ENCODE measurements at regions not wholly inside any gene's neighbourhood (a gene's known extent, or its start where the extent isn't known, plus 50 kb on each side); places are given as distances from the start of the nearest gene placed in this dataset.

DNA sequence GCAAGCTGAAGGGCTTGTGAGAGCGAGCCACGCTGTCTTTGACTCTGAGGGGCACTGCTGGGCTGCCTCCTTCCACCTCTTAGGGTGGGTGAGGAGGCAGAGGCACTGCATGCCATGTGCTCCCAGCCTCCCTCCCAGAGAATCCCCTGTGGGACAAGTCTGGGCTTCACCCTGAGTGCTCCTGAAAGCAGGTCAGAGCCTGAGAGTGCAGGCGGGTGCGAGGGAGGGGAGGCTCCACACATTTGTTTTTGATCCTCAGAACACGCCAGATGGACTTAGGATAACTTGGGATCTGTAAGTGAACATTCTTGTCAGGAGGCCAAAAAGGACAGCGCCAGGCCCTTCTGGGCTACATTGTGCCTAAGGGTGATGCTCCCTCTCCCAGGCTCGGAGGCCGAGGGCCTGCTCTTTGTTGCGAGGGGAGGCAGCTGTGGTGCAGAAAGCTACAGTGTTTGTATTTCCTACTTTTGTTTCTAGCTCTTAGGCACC, 155.4 kb downstream of the TMX1 start:
- no peak for FAIRE-seq
- DNase-seq (ENCODE audit: low spot score) = no peak

GRCh38 chr14:51396222-51396815, 156.3 kb downstream of the TMX1 start:
- DNase-seq (ENCODE audit: low spot score) (peak; percentile 87), FAIRE-seq (peak; percentile 80)

GRCh38 chr14:51398898-51399297, 158.9 kb downstream of the TMX1 start:
- FAIRE-seq (peak; percentile 84), DNase-seq (ENCODE audit: low spot score) (peak; percentile 81)

GRCh38 chr14:51400139-51400538, 160.1 kb downstream of the TMX1 start:
- FAIRE-seq = no peak
- no peak for DNase-seq (ENCODE audit: low spot score)

DNA sequence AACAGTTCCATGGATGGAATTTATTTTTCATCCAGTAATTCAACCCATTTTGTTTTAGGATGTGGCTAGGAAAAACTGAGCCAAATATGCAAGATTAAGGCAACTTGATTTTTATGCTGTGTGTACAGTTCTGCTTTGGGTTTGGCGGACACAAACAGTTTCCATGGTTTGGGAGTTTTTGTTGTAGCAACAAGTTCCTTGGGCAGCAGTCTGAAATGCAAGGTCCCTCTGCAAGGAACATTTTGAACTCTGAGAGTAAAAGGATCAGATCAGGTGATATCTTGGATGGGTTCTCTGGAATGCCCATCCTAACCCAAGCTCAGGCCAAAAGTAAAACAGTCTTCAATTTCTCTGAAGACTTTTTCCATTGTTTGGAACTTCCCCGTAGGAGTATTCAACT, 161.2 kb downstream of the TMX1 start:
- no peak for DNase-seq (ENCODE audit: low spot score)
- no peak for FAIRE-seq

DNA sequence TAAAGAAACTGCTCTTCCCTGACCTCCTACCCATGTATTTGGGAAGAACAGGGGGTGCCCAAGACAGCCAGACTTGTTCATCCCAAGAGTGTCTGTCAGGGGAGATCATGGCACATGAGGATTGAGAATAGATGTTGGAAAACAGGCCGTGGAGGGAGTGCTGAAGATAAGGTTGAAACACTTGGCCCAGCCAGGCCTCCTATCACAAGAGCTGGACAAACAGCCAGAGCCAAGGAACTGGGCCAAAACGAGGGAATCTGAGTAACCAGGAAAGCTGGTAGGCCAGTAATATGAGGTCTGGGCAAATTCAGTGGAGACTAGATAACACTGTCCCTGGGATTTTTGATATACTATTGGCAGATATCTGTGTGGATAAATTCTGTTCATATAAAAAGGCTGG, 161.7 kb downstream of the TMX1 start:
- no peak for FAIRE-seq

GRCh38 chr14:51410897-51411296, 170.8 kb downstream of the TMX1 start:
- FAIRE-seq = no peak
- DNase-seq (ENCODE audit: low spot score) = no peak

More for the DNA sequence above, 161.7 kb downstream of the TMX1 start:
- no peak for DNase-seq (ENCODE audit: low spot score)

DNA sequence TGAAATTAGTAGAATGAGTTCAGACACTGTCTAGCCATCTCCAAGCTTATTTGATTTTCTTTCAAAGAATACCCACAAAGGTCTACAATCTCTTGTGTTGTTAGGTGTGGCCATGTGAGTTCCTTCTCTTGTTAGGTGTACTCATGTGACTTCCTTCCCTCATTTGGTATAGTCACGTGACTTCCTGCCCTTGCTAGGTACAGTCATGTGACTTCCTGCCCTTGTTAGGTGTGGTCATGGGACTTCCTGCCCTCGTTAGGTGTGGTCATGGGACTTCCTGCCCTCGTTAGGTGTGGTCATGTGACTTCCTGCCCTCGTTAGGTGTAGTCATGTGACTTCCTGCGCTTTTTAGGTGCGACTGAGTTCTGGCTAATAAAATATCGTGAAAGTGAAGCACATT, 179.6 kb downstream of the TMX1 start:
- DNase-seq (ENCODE audit: low spot score) (no peak), FAIRE-seq (no peak)

GRCh38 chr14:51422704-51423103, 182.7 kb downstream of the TMX1 start:
- DNase-seq (ENCODE audit: low spot score) = no peak
- no peak for FAIRE-seq

DNA sequence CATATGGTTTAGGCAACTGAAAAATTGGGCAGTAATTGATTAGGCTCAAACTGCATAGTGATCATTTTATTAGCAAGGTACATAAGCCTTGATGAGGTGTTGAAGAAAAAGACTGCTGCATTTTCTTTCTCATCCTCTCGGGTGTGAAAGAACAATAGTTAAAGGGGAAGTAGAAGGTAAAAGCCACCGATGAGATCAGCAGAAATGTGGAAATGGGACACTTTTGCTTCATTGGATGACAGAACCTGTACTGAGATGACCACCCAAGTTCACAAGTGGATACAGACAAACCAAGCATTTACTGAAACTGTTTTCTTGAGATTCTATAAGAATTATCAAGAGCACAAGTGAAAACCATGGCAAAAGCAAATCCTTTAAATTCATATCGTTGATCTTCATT, 184.0 kb downstream of the TMX1 start:
- DNase-seq (ENCODE audit: low spot score) (no peak), FAIRE-seq (no peak)

DNA sequence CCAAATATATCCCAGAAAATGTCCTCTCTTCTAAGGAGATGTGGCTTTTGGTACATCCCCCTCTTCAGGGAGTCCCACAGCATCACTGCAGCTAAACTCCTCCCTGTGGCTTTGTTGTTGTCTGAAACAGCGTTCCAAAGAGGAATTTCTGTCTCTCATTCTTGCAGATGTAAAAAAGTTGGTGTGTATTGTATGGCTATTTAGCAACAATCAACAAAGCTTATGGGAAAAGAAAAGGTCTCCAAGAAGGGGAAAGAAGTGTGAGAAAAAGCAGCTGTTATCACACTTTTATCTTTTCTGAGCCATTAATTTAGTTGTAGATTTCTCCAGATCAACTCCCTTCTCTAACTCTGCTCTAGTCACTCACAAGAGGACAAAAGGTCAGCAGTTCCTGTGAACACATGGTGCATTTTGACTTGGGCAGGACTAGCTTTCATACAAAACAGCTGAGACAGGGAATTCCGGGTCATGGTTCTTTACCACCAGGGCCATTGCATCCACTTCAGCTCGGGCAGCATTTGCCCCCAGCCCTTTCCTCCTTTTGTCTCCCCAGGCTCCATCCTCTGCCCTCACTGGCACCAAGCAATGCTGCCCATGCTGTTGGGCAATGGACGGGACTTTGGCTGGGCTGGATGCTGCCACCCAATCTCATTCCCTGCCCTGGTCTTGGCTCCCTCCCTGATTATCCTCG, 184.7 kb downstream of the TMX1 start:
- no peak for DNase-seq (ENCODE audit: low spot score)
- no peak for FAIRE-seq

DNA sequence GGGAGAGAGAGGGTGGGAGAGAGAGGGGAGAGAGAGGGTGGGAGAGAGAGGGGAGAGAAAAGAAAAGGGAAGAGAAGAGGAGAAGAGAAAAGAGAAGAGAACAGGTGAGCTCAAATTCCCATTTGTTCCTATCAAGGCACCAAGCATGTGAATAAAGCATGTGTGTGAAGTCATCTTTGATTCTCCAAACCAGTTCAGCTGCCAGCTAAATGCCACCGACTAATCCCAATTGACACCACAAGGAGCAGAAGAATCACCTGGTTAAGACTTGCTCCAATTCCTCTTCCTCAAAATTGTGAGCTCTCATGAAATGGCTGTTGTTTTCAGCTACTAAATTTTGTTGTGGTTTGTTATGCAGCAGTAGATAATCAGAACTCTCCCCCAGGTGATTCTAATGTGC, 188.9 kb downstream of the TMX1 start:
- no peak for DNase-seq (ENCODE audit: low spot score)

DNA sequence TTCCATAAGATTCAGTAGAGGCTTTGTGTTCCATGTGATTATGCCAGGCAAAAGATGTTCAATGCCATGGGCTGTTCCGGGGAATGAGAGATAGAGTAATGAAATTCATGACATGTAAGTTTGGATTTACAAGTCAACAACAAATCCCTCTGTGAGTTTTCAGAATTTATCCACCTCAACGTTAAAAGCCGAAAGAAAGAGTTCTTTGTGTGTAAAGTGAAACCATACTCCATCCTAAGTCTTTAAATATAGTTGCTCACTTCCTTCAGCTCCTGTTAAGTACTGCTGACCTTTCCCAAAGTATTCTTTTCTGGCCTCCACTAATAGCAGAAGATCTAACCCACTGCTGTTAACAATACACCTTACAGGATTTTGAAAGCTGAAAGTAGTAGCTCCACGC, 190.0 kb downstream of the TMX1 start:
- DNase-seq (ENCODE audit: low spot score) (no peak), FAIRE-seq (no peak)

More for the DNA sequence above, 188.9 kb downstream of the TMX1 start:
- no peak for FAIRE-seq

DNA sequence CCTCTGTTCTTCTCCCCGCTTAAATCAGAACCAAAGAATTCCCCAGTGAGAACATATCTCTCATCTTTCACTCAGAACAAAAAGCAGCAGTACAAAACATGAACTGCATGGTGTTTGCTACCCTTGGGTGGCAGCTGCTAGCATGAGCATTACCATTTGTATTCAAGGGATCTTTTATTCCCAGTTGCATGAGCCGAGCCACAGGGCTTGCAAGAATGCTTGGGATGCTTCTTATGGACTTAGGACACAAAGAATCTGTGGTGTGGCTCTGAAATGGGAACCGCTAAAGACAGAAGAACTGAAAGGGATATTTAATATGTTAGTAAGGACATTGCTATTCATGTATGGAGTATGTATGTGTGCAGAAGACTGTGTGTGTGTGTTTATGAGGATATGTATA, 190.6 kb downstream of the TMX1 start:
- DNase-seq (ENCODE audit: low spot score) = no peak
- no peak for FAIRE-seq

- DNase-seq (ENCODE audit: low spot score) = no peak
- no peak for FAIRE-seq
Measured at GRCh38 chr14:51431033-51431709, 191.1 kb downstream of the TMX1 start.

DNA sequence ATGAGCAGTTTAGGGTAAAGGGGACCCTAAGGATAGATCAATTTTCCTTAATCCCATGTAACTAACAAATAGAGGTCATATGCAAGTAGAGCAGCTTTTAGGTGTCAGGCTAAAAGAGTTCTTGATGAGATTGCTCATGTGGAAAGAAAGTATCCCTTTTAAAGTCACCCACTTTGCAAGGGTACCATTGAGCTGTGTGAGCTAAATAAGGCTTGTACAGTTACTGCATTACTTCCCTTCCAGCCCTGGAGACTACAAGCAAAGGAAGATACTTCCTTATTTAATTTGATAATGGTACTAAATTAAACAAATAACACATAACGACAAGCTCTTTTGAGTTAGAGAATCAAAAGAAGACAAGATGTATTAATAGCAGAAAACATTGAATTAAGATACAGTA, 191.7 kb downstream of the TMX1 start:
- DNase-seq (ENCODE audit: low spot score) = no peak
- no peak for FAIRE-seq

DNA sequence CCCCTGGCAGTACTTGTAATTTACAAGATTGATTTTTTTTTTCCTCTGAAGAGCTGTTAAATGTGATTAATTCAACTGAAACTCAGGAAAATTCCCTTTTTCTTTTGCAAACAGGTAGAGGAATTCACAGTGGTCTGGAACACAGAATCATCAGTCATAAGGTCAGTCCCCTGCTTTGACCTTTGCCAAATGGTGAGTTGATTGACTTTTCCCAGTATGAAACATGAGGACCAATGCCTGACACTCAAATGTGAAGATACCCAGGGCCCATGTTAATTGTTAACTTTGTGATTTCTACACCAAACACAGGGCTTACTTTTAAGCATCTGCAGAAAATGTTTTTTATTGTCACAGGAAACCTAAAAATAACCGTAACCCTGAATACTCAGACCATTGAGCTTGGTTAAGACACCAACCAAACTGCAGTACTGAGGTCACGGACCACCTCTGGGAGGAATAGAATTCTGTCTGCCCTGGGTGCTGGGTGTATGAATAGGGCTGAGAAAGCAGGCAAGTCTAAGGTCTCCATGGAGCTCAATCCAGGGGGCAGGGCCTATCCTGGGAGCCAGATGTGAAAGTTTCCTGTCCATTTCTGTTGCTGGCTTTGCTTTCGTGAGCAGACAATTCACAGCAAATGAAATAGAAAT, 192.4 kb downstream of the TMX1 start:
- DNase-seq (ENCODE audit: low spot score) (no peak), FAIRE-seq (no peak)

DNA sequence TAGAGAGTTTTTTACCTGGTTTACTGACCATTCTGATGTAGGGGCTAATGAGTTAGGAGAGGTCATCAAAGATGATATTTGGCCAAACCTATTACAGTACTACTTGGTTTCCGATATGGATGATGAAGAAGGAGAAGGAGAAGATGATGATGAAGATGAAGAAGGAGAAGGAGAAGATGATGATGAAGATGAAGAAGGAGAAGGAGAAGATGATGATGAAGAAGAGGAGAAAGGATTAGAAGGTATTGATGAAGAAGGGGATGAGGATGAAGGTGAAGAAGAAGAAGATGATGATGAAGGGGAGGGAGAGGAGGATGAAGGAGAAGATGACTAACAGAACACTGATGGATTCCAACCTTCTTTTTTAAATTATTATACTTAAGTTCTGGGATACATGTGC, 196.6 kb downstream of the TMX1 start:
- no peak for FAIRE-seq
- DNase-seq (ENCODE audit: low spot score) = no peak

DNA sequence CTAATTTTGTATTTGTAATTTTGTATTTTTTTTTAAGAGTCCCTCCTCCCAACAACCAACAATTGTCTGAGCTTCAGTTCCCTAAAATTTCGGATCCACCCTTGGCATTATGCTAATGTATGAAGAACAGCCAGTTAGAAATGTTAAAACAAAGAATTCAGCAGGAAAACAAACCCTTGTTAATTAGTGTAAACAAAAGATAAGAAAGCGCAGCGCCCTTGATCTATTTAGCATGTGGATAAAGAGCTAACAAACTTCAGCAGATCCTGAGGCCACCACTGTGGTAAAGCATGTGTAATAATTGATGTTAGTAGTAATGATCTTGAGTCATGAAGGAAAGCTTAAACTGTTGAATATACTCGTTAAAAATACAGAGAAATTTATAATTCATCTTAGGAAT, 199.8 kb downstream of the TMX1 start:
- DNase-seq (ENCODE audit: low spot score) = no peak
- FAIRE-seq = no peak

- DNase-seq (ENCODE audit: low spot score) (no peak), FAIRE-seq (no peak)
Measured at GRCh38 chr14:51441001-51441400, 201.0 kb downstream of the TMX1 start.

- peak; percentile 83 for DNase-seq (ENCODE audit: low spot score)
- peak; percentile 91 for FAIRE-seq
Measured at GRCh38 chr14:51442513-51443175, 202.6 kb downstream of the TMX1 start.
